ENCODE measurements at regions not wholly inside any gene's neighbourhood (a gene's known extent, or its start where the extent isn't known, plus 50 kb on each side); places are given as distances from the start of the nearest gene placed in this dataset.
"Not testable (repeated sequence)": the region's sequence is repeated elsewhere in the genome, so short reads cannot be mapped to it uniquely, and the experiment has no call there.

- CTCF ChIA-PET; intact Hi-C loops (cut with micrococcal nuclease; ENCODE audit: unreplicated experiment); H3K9me3 ChIP-seq (ENCODE audit: low read depth, low read length, poor library complexity, severe bottlenecking); POLR2A ChIA-PET (ENCODE audit: low non-redundant PET); H3K36me3 ChIP-seq (ENCODE audit: insufficient read depth, low read length, poor library complexity, severe bottlenecking); BruUV-seq (replicated peaks); H3K4me3 ChIP-seq (ENCODE audit: low read depth, low read length, poor library complexity, severe bottlenecking); DNase-seq (ENCODE audit: low spot score); H3K27ac ChIP-seq (ENCODE audit: low read depth, low read length, poor library complexity, severe bottlenecking); H3K27me3 ChIP-seq (replicated peaks; ENCODE audit: insufficient read depth, low read depth, low read length, poor library complexity); H3K4me1 ChIP-seq (ENCODE audit: insufficient read depth, low read length, poor library complexity, severe bottlenecking): not testable (repeated sequence)
These were observed 54.7 kb upstream of the POMZP3 start for GRCh38 chr7:76681810-76682209.

GRCh38 chr7:76679174-76679573 is 52.1 kb upstream of the POMZP3 start:
- DNase-seq (ENCODE audit: low spot score); H3K4me3 ChIP-seq (ENCODE audit: low read depth, low read length, poor library complexity, severe bottlenecking); H3K36me3 ChIP-seq (ENCODE audit: insufficient read depth, low read length, poor library complexity, severe bottlenecking); CTCF ChIA-PET; POLR2A ChIA-PET (ENCODE audit: low non-redundant PET); BruUV-seq (replicated peaks); H3K27ac ChIP-seq (ENCODE audit: low read depth, low read length, poor library complexity, severe bottlenecking); intact Hi-C loops (cut with micrococcal nuclease; ENCODE audit: unreplicated experiment); H3K9me3 ChIP-seq (ENCODE audit: low read depth, low read length, poor library complexity, severe bottlenecking); H3K4me1 ChIP-seq (ENCODE audit: insufficient read depth, low read length, poor library complexity, severe bottlenecking); H3K27me3 ChIP-seq (replicated peaks; ENCODE audit: insufficient read depth, low read depth, low read length, poor library complexity): not testable (repeated sequence)

DNA sequence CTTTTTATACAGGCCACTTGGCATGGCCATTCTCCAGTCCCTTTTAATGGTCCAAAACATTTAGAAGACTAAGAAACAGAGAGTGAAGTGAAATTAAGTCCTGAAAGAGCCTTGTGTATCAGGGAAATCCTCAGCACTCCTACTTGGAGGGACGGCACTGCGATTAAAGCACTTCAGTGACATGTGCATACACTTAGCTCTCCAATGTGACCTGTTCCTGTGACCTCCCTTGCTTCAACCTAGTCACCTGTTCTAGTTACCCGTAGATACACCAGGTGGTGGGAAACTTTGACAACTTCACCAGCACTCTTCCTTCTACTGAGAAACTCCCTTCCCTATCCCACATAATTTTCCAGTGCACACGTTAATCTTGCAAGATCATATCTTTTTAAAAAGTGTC is 51.4 kb upstream of the POMZP3 start:
- H3K9me3 ChIP-seq (ENCODE audit: low read depth, low read length, poor library complexity, severe bottlenecking); H3K4me1 ChIP-seq (ENCODE audit: insufficient read depth, low read length, poor library complexity, severe bottlenecking); H3K27me3 ChIP-seq (replicated peaks; ENCODE audit: insufficient read depth, low read depth, low read length, poor library complexity); CTCF ChIA-PET; H3K4me3 ChIP-seq (ENCODE audit: low read depth, low read length, poor library complexity, severe bottlenecking); DNase-seq (ENCODE audit: low spot score); H3K36me3 ChIP-seq (ENCODE audit: insufficient read depth, low read length, poor library complexity, severe bottlenecking); BruUV-seq (replicated peaks); intact Hi-C loops (cut with micrococcal nuclease; ENCODE audit: unreplicated experiment); H3K27ac ChIP-seq (ENCODE audit: low read depth, low read length, poor library complexity, severe bottlenecking); POLR2A ChIA-PET (ENCODE audit: low non-redundant PET): not testable (repeated sequence)

GRCh38 chr7:76676890-76677289 is 49.8 kb upstream of the POMZP3 start:
- H3K27ac ChIP-seq (ENCODE audit: low read depth, low read length, poor library complexity, severe bottlenecking); POLR2A ChIA-PET (ENCODE audit: low non-redundant PET); H3K4me1 ChIP-seq (ENCODE audit: insufficient read depth, low read length, poor library complexity, severe bottlenecking); intact Hi-C loops (cut with micrococcal nuclease; ENCODE audit: unreplicated experiment); H3K36me3 ChIP-seq (ENCODE audit: insufficient read depth, low read length, poor library complexity, severe bottlenecking); H3K27me3 ChIP-seq (replicated peaks; ENCODE audit: insufficient read depth, low read depth, low read length, poor library complexity); BruUV-seq (replicated peaks); H3K4me3 ChIP-seq (ENCODE audit: low read depth, low read length, poor library complexity, severe bottlenecking); DNase-seq (ENCODE audit: low spot score); CTCF ChIA-PET; H3K9me3 ChIP-seq (ENCODE audit: low read depth, low read length, poor library complexity, severe bottlenecking): not testable (repeated sequence)
